GM12878 (cell line): ENCODE measurements at regions not wholly inside any gene's neighbourhood (a gene's known extent, or its start where the extent isn't known, plus 50 kb on each side); places are given as distances from the start of the nearest gene placed in this dataset.

Experiments used
- ATAC-seq: fragments of 200-7000 bp; cut with Tn5 transposase; 3 replicates; pipeline ENCODE4 v1.9.1; 2020; ENCODE audit warnings: mild to moderate bottlenecking, moderate library complexity
- BruUV-seq: library from RNA; stranded (reverse); fragments of 400-500 nt; replicated peaks from 2 replicates; lab custom pipeline; 2021; lab: Mats Ljungman, UMichigan
- CTCF ChIA-PET: fragments of 300-600 bp; sonication (Branson Sonifier 250); formaldehyde crosslinking; extraction: SDS; loops from one replicate; lab custom pipeline; 2021; ENCODE audit warnings: inconsistent platforms; lab: Yijun Ruan, JAX
- POLR2A ChIA-PET: fragments of 350-600 bp; formaldehyde crosslinking; extraction: SDS; loops from one replicate; lab custom pipeline; 2021; ENCODE audit warnings: inconsistent platforms; lab: Charles Lee
- RAD21 ChIA-PET: fragments of 300-600 bp; sonication (Branson Sonifier 250); formaldehyde crosslinking; loops from one replicate; lab custom pipeline; 2023; ENCODE audit warnings: antibody characterized with exemption; ENCODE audit not compliant: unreplicated experiment; lab: Charles Lee
- SMC1A ChIA-PET: fragments of 300-600 bp; sonication (Branson Sonifier 250); formaldehyde crosslinking; loops from one replicate; lab custom pipeline; 2023; ENCODE audit not compliant: unreplicated experiment, uncharacterized antibody; lab: Charles Lee
- DNase-seq: peaks from one replicate; pipeline ENCODE4 v3.0.0-alpha.2; 2011; ENCODE audit warnings: low read depth, low spot score
- FAIRE-seq: peaks from 3 replicates; lab custom pipeline; 2011; peaks lifted over from hg19 to GRCh38; lab: Jason Lieb, UNC
- H2AFZ ChIP-seq: 2 replicates; pipeline ENCODE4 v1.6.0; 2011; ENCODE audit warnings: low read depth, low read length, control low read depth; ENCODE audit not compliant: control insufficient read depth
- H3K27ac ChIP-seq: 2 replicates; pipeline ENCODE4 v1.5.1; 2011; ENCODE audit warnings: control low read depth; ENCODE audit not compliant: control insufficient read depth, insufficient read depth
- H3K27me3 ChIP-seq, 2 experiments: replicated peaks in 1 of 2; 2 replicates each; pipeline versions ENCODE4 v1.6.0 to v1.6.1; 2011; ENCODE audit warnings: low read length in 1 of 2; ENCODE audit not compliant: control insufficient read depth in 2 of 2, insufficient read depth in 2 of 2
- H3K36me3 ChIP-seq, 2 experiments: 2 replicates each; pipeline ENCODE4 v1.5.1; 2011; ENCODE audit warnings: low read length in 1 of 2; ENCODE audit not compliant: control insufficient read depth in 2 of 2, insufficient read depth in 2 of 2
- H3K4me1 ChIP-seq: 2 replicates; pipeline ENCODE4 v1.6.1; 2011; ENCODE audit warnings: mild to moderate bottlenecking, low read length, moderate library complexity, mixed read lengths; ENCODE audit not compliant: control insufficient read depth, insufficient read depth
- H3K4me2 ChIP-seq: 2 replicates; pipeline ENCODE4 v1.6.0; 2011; ENCODE audit warnings: control low read depth; ENCODE audit not compliant: control insufficient read depth, insufficient read depth
- H3K4me3 ChIP-seq: fragments of 200-600 bp; sonication (generic); 2 replicates; pipeline ENCODE4 v1.5.1; 2016
- H3K79me2 ChIP-seq: 2 replicates; pipeline ENCODE4 v1.6.0; 2011; ENCODE audit warnings: low read length; ENCODE audit not compliant: control insufficient read depth, insufficient read depth
- H3K9ac ChIP-seq: 2 replicates; pipeline ENCODE4 v1.8.0; 2011; ENCODE audit warnings: low read length, control low read depth, mixed read lengths; ENCODE audit not compliant: control insufficient read depth, insufficient read depth
- H3K9me3 ChIP-seq: replicated peaks from 3 replicates; pipeline ENCODE4 v1.5.1; 2011; ENCODE audit warnings: mild to moderate bottlenecking, low read length; ENCODE audit not compliant: control insufficient read depth, insufficient read depth
- H4K20me1 ChIP-seq: 2 replicates; pipeline ENCODE4 v1.6.0; 2011; ENCODE audit not compliant: control insufficient read depth, insufficient read depth
- BACH1 ChIP-seq: fragments of 450-650 bp; IDR thresholded peaks from 2 replicates; pipeline ENCODE4 v1.6.1; 2017; ENCODE audit warnings: mild to moderate bottlenecking, borderline replicate concordance
- BRCA1 ChIP-seq: IDR thresholded peaks from 2 replicates; pipeline ENCODE4 v1.6.1; 2011; ENCODE audit warnings: low read depth, low read length, improper control_type of control experiment
- CHD2 ChIP-seq: IDR thresholded peaks from 2 replicates; pipeline ENCODE4 v1.6.1; 2011; ENCODE audit warnings: low read depth, low read length, improper control_type of control experiment, borderline replicate concordance
- EZH2 ChIP-seq: IDR thresholded peaks from 2 replicates; pipeline ENCODE4 v1.6.1; 2012; ENCODE audit warnings: low read depth, mild to moderate bottlenecking, control low read depth, inconsistent platforms, low read length, borderline replicate concordance; ENCODE audit not compliant: control insufficient read depth
- NR2F1 ChIP-seq: fragments of 450-650 bp; conservative IDR thresholded peaks from 2 replicates; pipeline ENCODE4 v1.6.1; 2017; ENCODE audit warnings: mild to moderate bottlenecking
- POLR2AphosphoS2 ChIP-seq: IDR thresholded peaks from 2 replicates; pipeline ENCODE4 v1.6.1; 2011; ENCODE audit warnings: low read depth, mild to moderate bottlenecking, low read length, improper control_type of control experiment, moderate library complexity
- RAD21 ChIP-seq: IDR thresholded peaks from 2 replicates; pipeline ENCODE4 v1.6.1; 2011; ENCODE audit warnings: mild to moderate bottlenecking, low read depth, low read length, moderate library complexity; ENCODE audit not compliant: insufficient read depth
- SMAD1 ChIP-seq: fragments of 450-650 bp; IDR thresholded peaks from 2 replicates; pipeline ENCODE4 v1.6.1; 2018; ENCODE audit warnings: mild to moderate bottlenecking, low read depth; ENCODE audit not compliant: partially characterized antibody
- SREBF1 ChIP-seq: IDR thresholded peaks from 2 replicates; pipeline ENCODE4 v1.6.1; 2012; ENCODE audit warnings: mild to moderate bottlenecking, low read length
- ZNF217 ChIP-seq: fragments of 450-650 bp; IDR thresholded peaks from 2 replicates; pipeline ENCODE4 v1.6.1; 2017; ENCODE audit warnings: antibody characterized with exemption, mild to moderate bottlenecking
- WGBS: methylation state at CpG from one replicate; pipeline ENCODE4 v1.1.6; 2016; ENCODE audit warnings: low lambda C conversion rate; ENCODE audit not compliant: insufficient replicate concordance, insufficient coverage; ENCODE audit errors: missing lambda C conversion rate; 5-methylcytosine and 5-hydroxymethylcytosine counted together
- in situ Hi-C: fragments of 300-500 bp; cut with MboI; formaldehyde crosslinking; loops from 9 replicates; pipeline ENCODE4 v1.14.3; 2018; ENCODE audit warnings: mixed read lengths
- intact Hi-C: fragments of 100-400 bp; cut with micrococcal nuclease; formaldehyde crosslinking; loops from one replicate; pipeline ENCODE4 v1.14.2; 2022; ENCODE audit not compliant: unreplicated experiment
- TF ChIP-seq, protein P1 (sequence below): fragments of 450-650 bp; IDR thresholded peaks from 2 replicates; pipeline ENCODE4 v1.6.1; 2016; ENCODE audit warnings: mild to moderate bottlenecking
- TF ChIP-seq, protein P2 (sequence below): IDR thresholded peaks from 2 replicates; pipeline ENCODE4 v1.6.1; 2012; ENCODE audit warnings: low read depth, low read length, improper control_type of control experiment
- TF ChIP-seq, protein P3 (sequence below): IDR thresholded peaks from 2 replicates; pipeline ENCODE4 v1.6.1; 2012; ENCODE audit warnings: improper control_type of control experiment, low read depth, low read length; ENCODE audit not compliant: insufficient replicate concordance

DNA sequence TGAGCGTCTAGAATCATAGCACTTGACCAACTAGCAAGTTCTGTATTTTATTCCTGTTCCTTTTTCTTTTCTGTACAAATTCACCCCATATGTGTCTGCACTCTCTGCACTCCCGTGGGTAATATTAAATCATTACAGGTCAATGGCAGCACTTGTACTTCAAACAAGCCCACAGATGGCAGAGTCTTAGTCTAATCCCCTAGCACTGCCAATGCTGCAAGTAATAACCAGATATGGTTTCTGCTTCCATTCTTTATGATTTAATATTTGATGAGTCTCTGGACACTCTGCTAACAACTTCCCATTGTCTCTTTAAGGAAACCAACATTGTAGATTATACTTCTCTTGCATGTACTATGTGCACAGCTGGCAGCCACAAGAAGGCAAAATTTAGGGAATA lies 343.8 kb upstream of the CHD1 start:
- Histone ChIP-seq H3K4me3 (no peak overlapping the region), H3K9ac (no peak overlapping the region), H4K20me1 (no peaks in the 10 kb centered on the region), H3K79me2 (no peaks in the 10 kb centered on the region), H3K9me3 (no peaks in the 10 kb centered on the region), H2AFZ (no peak overlapping the region), H3K27me3 (no peaks in the 10 kb centered on the region), H3K36me3 (no peaks in the 10 kb centered on the region), H3K4me1 (no peaks in the 10 kb centered on the region), H3K4me2 (no peak overlapping the region), H3K27ac (no peak overlapping the region)
- DNase-seq (no peak), ATAC-seq (no peak), FAIRE-seq (no peak)
- POLR2A ChIA-PET = no interaction called here
- RAD21 ChIA-PET = no interaction called here
- TF ChIP-seq NR2F1 (no peak), SMAD1 (no peak), EZH2 (no peak), RAD21 (no peak), BRCA1 (no peak), SREBF1 (no peak), POLR2AphosphoS2 (no peak), CHD2 (no peak)
- in situ Hi-C loops = no loop called here
- intact Hi-C loops = no loop called here
- CTCF ChIA-PET = no interaction called here
- no TSS peak for BruUV-seq
- WGBS = 2% methylated on average over 2 of the region's 2 CpGs
- SMC1A ChIA-PET = no interaction called here

DNA sequence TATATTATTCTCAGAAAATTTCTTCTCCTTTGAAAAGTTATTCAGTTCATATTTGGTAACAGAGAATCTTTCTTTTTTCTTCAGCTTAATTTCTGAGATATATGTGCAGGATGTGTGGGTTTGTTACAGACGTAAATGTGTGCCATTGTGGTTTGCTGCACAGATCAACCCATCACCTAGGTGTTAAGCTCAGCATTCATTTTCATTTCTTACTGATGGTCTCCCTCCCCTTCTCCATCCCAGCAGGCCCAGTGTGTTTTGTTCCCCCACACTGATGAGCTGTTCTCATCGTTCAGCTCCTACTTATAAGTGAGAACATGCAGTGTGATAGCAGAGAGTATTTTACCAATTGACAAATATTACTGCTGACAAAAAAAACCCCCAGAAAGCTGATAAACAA lies 330.0 kb upstream of the CHD1 start:
- no peaks in the 10 kb centered on the region for H3K36me3 ChIP-seq
- no peaks in the 10 kb centered on the region for H4K20me1 ChIP-seq
- H3K4me1 ChIP-seq = no peaks in the 10 kb centered on the region
- H2AFZ ChIP-seq = no peak overlapping the region
- no peak overlapping the region for H3K9ac ChIP-seq
- RAD21 ChIA-PET = no interaction called here
- no peaks in the 10 kb centered on the region for H3K27me3 ChIP-seq
- H3K4me3 ChIP-seq = no peak overlapping the region
- CTCF ChIA-PET = no interaction called here
- H3K27ac ChIP-seq = no peak overlapping the region
- POLR2A ChIA-PET = no interaction called here
- in situ Hi-C loops (no loop called here), intact Hi-C loops (no loop called here)
- no peak overlapping the region for H3K4me2 ChIP-seq
- WGBS = 19% methylated on average over 1 of the region's 2 CpGs
- no peaks in the 10 kb centered on the region for H3K79me2 ChIP-seq
- H3K9me3 ChIP-seq = no peaks in the 10 kb centered on the region
- DNase-seq (no peak), FAIRE-seq (no peak), ATAC-seq (no peak)
- BruUV-seq = no TSS peak
- SMC1A ChIA-PET = no interaction called here
- TF ChIP-seq SMAD1 (no peak), ZNF217 (no peak), BACH1 (no peak)
- TF ChIP-seq, protein P1, sequence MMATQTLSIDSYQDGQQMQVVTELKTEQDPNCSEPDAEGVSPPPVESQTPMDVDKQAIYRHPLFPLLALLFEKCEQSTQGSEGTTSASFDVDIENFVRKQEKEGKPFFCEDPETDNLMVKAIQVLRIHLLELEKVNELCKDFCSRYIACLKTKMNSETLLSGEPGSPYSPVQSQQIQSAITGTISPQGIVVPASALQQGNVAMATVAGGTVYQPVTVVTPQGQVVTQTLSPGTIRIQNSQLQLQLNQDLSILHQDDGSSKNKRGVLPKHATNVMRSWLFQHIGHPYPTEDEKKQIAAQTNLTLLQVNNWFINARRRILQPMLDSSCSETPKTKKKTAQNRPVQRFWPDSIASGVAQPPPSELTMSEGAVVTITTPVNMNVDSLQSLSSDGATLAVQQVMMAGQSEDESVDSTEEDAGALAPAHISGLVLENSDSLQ = no peak
- TF ChIP-seq, protein P2, sequence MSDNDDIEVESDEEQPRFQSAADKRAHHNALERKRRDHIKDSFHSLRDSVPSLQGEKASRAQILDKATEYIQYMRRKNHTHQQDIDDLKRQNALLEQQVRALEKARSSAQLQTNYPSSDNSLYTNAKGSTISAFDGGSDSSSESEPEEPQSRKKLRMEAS = no peak
- TF ChIP-seq, protein P3, sequence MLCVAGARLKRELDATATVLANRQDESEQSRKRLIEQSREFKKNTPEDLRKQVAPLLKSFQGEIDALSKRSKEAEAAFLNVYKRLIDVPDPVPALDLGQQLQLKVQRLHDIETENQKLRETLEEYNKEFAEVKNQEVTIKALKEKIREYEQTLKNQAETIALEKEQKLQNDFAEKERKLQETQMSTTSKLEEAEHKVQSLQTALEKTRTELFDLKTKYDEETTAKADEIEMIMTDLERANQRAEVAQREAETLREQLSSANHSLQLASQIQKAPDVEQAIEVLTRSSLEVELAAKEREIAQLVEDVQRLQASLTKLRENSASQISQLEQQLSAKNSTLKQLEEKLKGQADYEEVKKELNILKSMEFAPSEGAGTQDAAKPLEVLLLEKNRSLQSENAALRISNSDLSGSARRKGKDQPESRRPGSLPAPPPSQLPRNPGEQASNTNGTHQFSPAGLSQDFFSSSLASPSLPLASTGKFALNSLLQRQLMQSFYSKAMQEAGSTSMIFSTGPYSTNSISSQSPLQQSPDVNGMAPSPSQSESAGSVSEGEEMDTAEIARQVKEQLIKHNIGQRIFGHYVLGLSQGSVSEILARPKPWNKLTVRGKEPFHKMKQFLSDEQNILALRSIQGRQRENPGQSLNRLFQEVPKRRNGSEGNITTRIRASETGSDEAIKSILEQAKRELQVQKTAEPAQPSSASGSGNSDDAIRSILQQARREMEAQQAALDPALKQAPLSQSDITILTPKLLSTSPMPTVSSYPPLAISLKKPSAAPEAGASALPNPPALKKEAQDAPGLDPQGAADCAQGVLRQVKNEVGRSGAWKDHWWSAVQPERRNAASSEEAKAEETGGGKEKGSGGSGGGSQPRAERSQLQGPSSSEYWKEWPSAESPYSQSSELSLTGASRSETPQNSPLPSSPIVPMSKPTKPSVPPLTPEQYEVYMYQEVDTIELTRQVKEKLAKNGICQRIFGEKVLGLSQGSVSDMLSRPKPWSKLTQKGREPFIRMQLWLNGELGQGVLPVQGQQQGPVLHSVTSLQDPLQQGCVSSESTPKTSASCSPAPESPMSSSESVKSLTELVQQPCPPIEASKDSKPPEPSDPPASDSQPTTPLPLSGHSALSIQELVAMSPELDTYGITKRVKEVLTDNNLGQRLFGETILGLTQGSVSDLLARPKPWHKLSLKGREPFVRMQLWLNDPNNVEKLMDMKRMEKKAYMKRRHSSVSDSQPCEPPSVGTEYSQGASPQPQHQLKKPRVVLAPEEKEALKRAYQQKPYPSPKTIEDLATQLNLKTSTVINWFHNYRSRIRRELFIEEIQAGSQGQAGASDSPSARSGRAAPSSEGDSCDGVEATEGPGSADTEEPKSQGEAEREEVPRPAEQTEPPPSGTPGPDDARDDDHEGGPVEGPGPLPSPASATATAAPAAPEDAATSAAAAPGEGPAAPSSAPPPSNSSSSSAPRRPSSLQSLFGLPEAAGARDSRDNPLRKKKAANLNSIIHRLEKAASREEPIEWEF = no peak
